COLO668 (cell line): ENCODE measurements at regions not wholly inside any gene's neighbourhood (a gene's known extent, or its start where the extent isn't known, plus 50 kb on each side); places are given as distances from the start of the nearest gene placed in this dataset.

Source experiments
- DNase-seq: peaks from one replicate; lab custom pipeline; 2025; ENCODE audit not compliant: unreplicated experiment; lab: John Stamatoyannopoulos, UW

GRCh38 chr12:47561746-47562145, 144.1 kb downstream of the RPAP3 start:
- DNase-seq, result no peak

GRCh38 chr12:47560415-47560814, 145.4 kb downstream of the RPAP3 start:
- no peak for DNase-seq

GRCh38 chr12:47558625-47559345, 147.0 kb downstream of the RPAP3 start:
- no peak for DNase-seq

- no peak for DNase-seq
Observed at GRCh38 chr12:47557386-47557785, 148.4 kb downstream of the RPAP3 start.

- DNase-seq, result no peak
Observed at GRCh38 chr12:47556261-47557030, 149.4 kb downstream of the RPAP3 start.

GRCh38 chr12:47554046-47554653, 151.7 kb downstream of the RPAP3 start:
- DNase-seq, result no peak

- DNase-seq, result no peak
Observed at GRCh38 chr12:47553266-47553665, 152.6 kb downstream of the RPAP3 start.

- DNase-seq, result no peak
Observed at GRCh38 chr12:47551426-47551851, 154.4 kb downstream of the RPAP3 start.

- no peak for DNase-seq
Observed at GRCh38 chr12:47549258-47549657, 156.6 kb downstream of the RPAP3 start.

GRCh38 chr12:47548401-47548800, 157.4 kb downstream of the RPAP3 start:
- no peak for DNase-seq

- DNase-seq, result no peak
Observed at GRCh38 chr12:47547077-47547476, 158.8 kb downstream of the RPAP3 start.

GRCh38 chr12:47545938-47546609, 159.8 kb downstream of the RPAP3 start:
- no peak for DNase-seq

GRCh38 chr12:47534695-47535094, 171.1 kb downstream of the RPAP3 start:
- DNase-seq, result no peak

- DNase-seq, result no peak
Observed at GRCh38 chr12:47530050-47530449, 175.8 kb downstream of the RPAP3 start.

- no peak for DNase-seq
Observed at GRCh38 chr12:47527816-47528215, 178.0 kb downstream of the RPAP3 start.

- no peak for DNase-seq
Observed at GRCh38 chr12:47520029-47520428, 185.8 kb downstream of the RPAP3 start.

GRCh38 chr12:47517122-47517521, 188.7 kb downstream of the RPAP3 start:
- no peak for DNase-seq

GRCh38 chr12:47509398-47509851, 196.4 kb downstream of the RPAP3 start:
- no peak for DNase-seq

GRCh38 chr12:47507221-47507620, 198.6 kb downstream of the RPAP3 start:
- no peak for DNase-seq

- no peak for DNase-seq
Observed at GRCh38 chr12:47504775-47505446, 200.9 kb downstream of the RPAP3 start.

GRCh38 chr12:47493801-47494200, 212.0 kb downstream of the RPAP3 start:
- DNase-seq, result no peak
